Body of pancreas (tissue), 4 donors: ENCODE measurements at regions not wholly inside any gene's neighbourhood (a gene's known extent, or its start where the extent isn't known, plus 50 kb on each side); places are given as distances from the start of the nearest gene placed in this dataset.

Experiments
- ATAC-seq: fragments of 150-250 bp; one replicate; pipeline ENCODE4 v1.9.1; 2016
- DNase-seq, 4 donors: peaks; one replicate each; pipeline ENCODE4 v3.0.0-alpha.2; 2019
- H3K27ac ChIP-seq, 4 donors: fragments of 200-600 bp; sonication (generic); 1 replicate in 3 of 4; 2 replicates in 1 of 4; pipeline versions ENCODE4 v1.5.1 to v1.6.1; 2016 to 2019; ENCODE audit warnings: mild to moderate bottlenecking in 1 of 4, mixed read lengths in 1 of 4, moderate library complexity in 1 of 4
- H3K27me3 ChIP-seq, 2 donors: fragments of 200-600 bp; sonication (generic); one replicate each; pipeline ENCODE4 v1.6.0; 2016; ENCODE audit warnings: mild to moderate bottlenecking in 1 of 2
- H3K36me3 ChIP-seq, 2 donors: fragments of 200-600 bp; sonication (generic); replicated peaks in 1 of 2; 2 replicates each; pipeline ENCODE4 v1.5.1; 2016; ENCODE audit warnings: low read depth in 2 of 2; ENCODE audit not compliant: insufficient read depth in 1 of 2
- H3K4me1 ChIP-seq: fragments of 200-600 bp; sonication (generic); one replicate; pipeline ENCODE4 v1.6.0; 2016
- H3K4me3 ChIP-seq, 2 donors: fragments of 200-600 bp; sonication (generic); 1 replicate in 1 of 2; 2 replicates in 1 of 2; pipeline ENCODE4 v1.5.1; 2016 to 2019
- H3K9me3 ChIP-seq, 3 donors: fragments of 200-600 bp; sonication (generic); 1 replicate in 2 of 3; 2 replicates in 1 of 3; pipeline ENCODE4 v1.5.1; 2016
- CTCF ChIP-seq, 7 experiments: fragments of 450-650 bp in 4 of 7; fragments of 200-600 bp in 3 of 7; sonication (generic) in 3 of 7; IDR thresholded peaks; one replicate each; pipeline ENCODE4 v1.5.1; 2016 to 2019; ENCODE audit warnings: antibody characterized with exemption in 7 of 7
- POLR2A ChIP-seq, 3 donors: fragments of 450-650 bp; IDR thresholded peaks; one replicate each; pipeline ENCODE4 v1.6.1; 2016; ENCODE audit warnings: antibody characterized with exemption in 3 of 3, mild to moderate bottlenecking in 2 of 3
- WGBS, 2 donors: methylation state at CpG; one replicate each; pipeline ENCODE4 v1.1.5; 2017; 5-methylcytosine and 5-hydroxymethylcytosine counted together
- intact Hi-C: fragments of 100-400 bp; cut with DNase I; formaldehyde crosslinking; loops from one replicate; pipeline ENCODE4 v1.15.1; 2023

DNA sequence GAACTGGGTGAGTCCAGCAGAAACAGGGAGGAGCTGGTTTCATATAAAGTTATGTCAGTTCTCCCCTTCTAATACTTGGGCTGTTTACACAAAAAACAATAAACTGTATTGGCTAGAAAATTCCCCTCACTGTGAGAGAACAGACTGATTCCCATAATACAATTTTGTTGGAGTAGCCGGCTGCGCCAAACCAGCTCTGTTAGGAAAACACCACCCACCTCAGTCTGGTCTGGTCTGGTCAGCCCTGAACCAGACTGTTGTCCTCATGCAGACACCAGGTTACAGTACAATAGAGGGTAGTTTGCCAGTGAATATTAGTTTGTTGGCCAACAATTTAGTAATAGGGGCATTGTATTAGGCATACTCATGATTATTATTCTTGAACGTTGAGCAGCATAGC is 356.4 kb downstream of the EFNA5 start:
- intact Hi-C loops, result no loop called here
- Histone ChIP-seq H3K4me3 (no peak overlapping the region), H3K36me3 (no peaks in the 10 kb centered on the region), H3K27me3 (no peaks in the 10 kb centered on the region), H3K4me1 (no peaks in the 10 kb centered on the region), H3K27ac (no peak overlapping the region), H3K9me3 (no peaks in the 10 kb centered on the region)
- ATAC-seq (no peak), DNase-seq (no peak)
- TF ChIP-seq POLR2A (IDR thresholded peaks at IDR 0.05) (no peak), CTCF (IDR thresholded peaks at IDR 0.05) (no peak)
- 72 to 74% methylated on average over 3 of the region's 3 CpGs for WGBS, 2 donors

DNA sequence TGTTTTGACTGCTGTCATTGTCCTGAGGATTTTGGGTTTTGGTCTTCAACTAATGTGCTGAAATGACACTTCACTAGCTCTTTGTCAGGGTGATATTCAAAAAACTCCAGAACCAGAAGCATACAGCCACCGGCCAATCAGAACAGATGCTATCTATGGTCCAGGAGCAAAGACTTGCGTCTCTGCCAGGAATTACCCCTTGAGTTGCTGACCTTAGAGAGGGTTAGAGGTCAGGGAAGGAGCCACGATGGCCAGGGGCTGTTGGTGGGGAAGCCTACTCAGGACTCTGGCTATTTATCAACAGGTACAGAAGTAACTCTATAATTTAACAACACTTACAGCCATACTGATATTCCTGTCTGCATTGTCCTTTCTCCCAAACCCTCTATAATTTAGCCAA is 356.8 kb downstream of the EFNA5 start:
- Histone ChIP-seq H3K4me3 (no peak overlapping the region), H3K9me3 (no peaks in the 10 kb centered on the region), H3K4me1 (no peaks in the 10 kb centered on the region), H3K27ac (no peak overlapping the region), H3K27me3 (no peaks in the 10 kb centered on the region), H3K36me3 (no peaks in the 10 kb centered on the region)
- WGBS, 2 donors, result 66 to 72% methylated on average over 3 of the region's 3 CpGs
- intact Hi-C loops, result no loop called here
- ATAC-seq, result no peak
- DNase-seq, result no peak
- TF ChIP-seq POLR2A (IDR thresholded peaks at IDR 0.05) (no peak), CTCF (IDR thresholded peaks at IDR 0.05) (no peak)

GRCh38 chr5:107313098-107313497 is 357.6 kb downstream of the EFNA5 start:
- DNase-seq (no peak), ATAC-seq (no peak)
- intact Hi-C loops, result no loop called here
- H3K27ac ChIP-seq, result no peak overlapping the region
- H3K4me1 ChIP-seq, result no peaks in the 10 kb centered on the region
- H3K4me3 ChIP-seq, result no peak overlapping the region
- no peaks in the 10 kb centered on the region for H3K9me3 ChIP-seq
- no peaks in the 10 kb centered on the region for H3K36me3 ChIP-seq
- TF ChIP-seq CTCF (IDR thresholded peaks at IDR 0.05) (no peak), POLR2A (IDR thresholded peaks at IDR 0.05) (no peak)
- H3K27me3 ChIP-seq, result no peaks in the 10 kb centered on the region
- 84 to 87% methylated on average over 3 of the region's 3 CpGs for WGBS, 2 donors

- no peak for DNase-seq
- no peaks in the 10 kb centered on the region for H3K36me3 ChIP-seq
- no peak overlapping the region for H3K4me3 ChIP-seq
- no peak overlapping the region for H3K27ac ChIP-seq
- no peak for ATAC-seq
- intact Hi-C loops, result no loop called here
- no peaks in the 10 kb centered on the region for H3K27me3 ChIP-seq
- WGBS, 2 donors, result 43 to 45% methylated on average over 1 of the region's 1 CpG
- no peak for TF ChIP-seq POLR2A (IDR thresholded peaks at IDR 0.05)
- no peaks in the 10 kb centered on the region for H3K9me3 ChIP-seq
- no peaks in the 10 kb centered on the region for H3K4me1 ChIP-seq
Observed at GRCh38 chr5:107310181-107310580, 360.6 kb downstream of the EFNA5 start.

DNA sequence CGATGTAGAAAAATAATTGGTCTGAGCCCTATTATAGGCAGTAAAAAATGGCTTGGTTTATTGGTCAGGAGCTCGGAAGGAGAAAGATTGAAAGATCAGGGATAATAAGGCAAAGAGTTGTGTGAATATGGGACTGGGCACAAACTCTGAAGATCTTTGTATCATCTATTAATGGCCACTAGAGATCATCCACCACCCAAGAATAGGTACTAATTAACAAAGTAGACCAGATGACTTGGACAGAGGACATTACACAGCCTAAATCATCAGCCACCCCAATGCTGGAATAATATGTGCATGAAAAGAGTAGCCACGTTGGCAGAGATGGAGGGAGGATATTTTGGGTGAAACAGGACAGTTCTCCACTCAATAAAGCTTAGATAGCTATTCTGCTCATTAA is 364.1 kb downstream of the EFNA5 start:
- DNase-seq (no peak), ATAC-seq (no peak)
- TF ChIP-seq CTCF (IDR thresholded peaks at IDR 0.05) (no peak), POLR2A (IDR thresholded peaks at IDR 0.05) (no peak)
- H3K4me3 ChIP-seq, result no peak overlapping the region
- H3K27ac ChIP-seq, result no peak overlapping the region
- no peaks in the 10 kb centered on the region for H3K36me3 ChIP-seq
- no peaks in the 10 kb centered on the region for H3K27me3 ChIP-seq
- no peaks in the 10 kb centered on the region for H3K9me3 ChIP-seq
- intact Hi-C loops, result no loop called here
- H3K4me1 ChIP-seq, result no peaks in the 10 kb centered on the region
- WGBS, 2 donors, result 60 to 68% methylated on average over 3 of the region's 3 CpGs
